Gastrocnemius medialis (tissue), 4 donors: ENCODE measurements at regions not wholly inside any gene's neighbourhood (a gene's known extent, or its start where the extent isn't known, plus 50 kb on each side); places are given as distances from the start of the nearest gene placed in this dataset.

Source experiments
- ATAC-seq, 2 donors: fragments of 150-250 bp; one replicate each; pipeline ENCODE4 v1.9.1; 2016
- DNase-seq, 2 donors: peaks; one replicate each; pipeline ENCODE4 v3.0.0-alpha.2; 2019
- H3K27ac ChIP-seq, 4 donors: fragments of 200-600 bp; sonication (generic); 1 replicate in 1 of 4; 2 replicates in 3 of 4; pipeline ENCODE4 v1.5.1; 2016 to 2018; ENCODE audit warnings: mild to moderate bottlenecking in 2 of 4, moderate library complexity in 1 of 4
- H3K27me3 ChIP-seq, 3 donors: fragments of 200-600 bp; sonication (generic) in 2 of 3; 1 replicate in 1 of 3; 2 replicates in 2 of 3; pipeline versions ENCODE4 v1.5.1 to v1.6.0; 2016 to 2019; ENCODE audit warnings: mild to moderate bottlenecking in 1 of 3, moderate library complexity in 1 of 3
- H3K36me3 ChIP-seq, 2 donors: fragments of 200-600 bp; sonication (generic) in 1 of 2; one replicate each; pipeline ENCODE4 v1.5.1; 2017 to 2018
- H3K4me1 ChIP-seq, 2 donors: fragments of 200-600 bp; sonication (generic) in 1 of 2; one replicate each; pipeline ENCODE4 v1.5.1; 2016 to 2017; ENCODE audit warnings: mild to moderate bottlenecking in 2 of 2
- H3K4me3 ChIP-seq, 4 donors: fragments of 200-600 bp; sonication (generic) in 3 of 4; 1 replicate in 1 of 4; 2 replicates in 3 of 4; pipeline ENCODE4 v1.5.1; 2016 to 2019; ENCODE audit warnings: mild to moderate bottlenecking in 2 of 4
- H3K9me3 ChIP-seq, 3 donors: fragments of 200-600 bp; sonication (generic) in 2 of 3; 1 replicate in 1 of 3; 2 replicates in 2 of 3; pipeline ENCODE4 v1.5.1; 2016 to 2019
- POLR2A ChIP-seq, 2 donors: fragments of 450-650 bp; IDR thresholded peaks; one replicate each; pipeline ENCODE4 v1.6.1; 2017; ENCODE audit warnings: antibody characterized with exemption in 2 of 2, mild to moderate bottlenecking in 2 of 2, moderate library complexity in 2 of 2
- in situ Hi-C, 4 donors: fragments of 200-750 bp; cut with MboI; loops; one replicate each; pipeline versions ENCODE4 v1.15.0 to v1.8.0; 2017; ENCODE audit warnings: low sequenced_read_pairs in 4 of 4
- intact Hi-C: fragments of 100-400 bp; cut with DNase I; formaldehyde crosslinking; loops from one replicate; pipeline ENCODE4 v1.15.1; 2023; ENCODE audit warnings: low total_unique reads
- TF ChIP-seq, protein P1 (sequence below), 5 experiments: fragments of 450-650 bp in 3 of 5; fragments of 200-600 bp in 2 of 5; sonication (generic) in 2 of 5; IDR thresholded peaks in 4 of 5; conservative IDR thresholded peaks in 1 of 5; 1 replicate in 4 of 5; 2 replicates in 1 of 5; pipeline ENCODE4 v1.5.1; 2016 to 2019; ENCODE audit warnings: antibody characterized with exemption in 5 of 5, mild to moderate bottlenecking in 3 of 5, moderate library complexity in 3 of 5

DNA sequence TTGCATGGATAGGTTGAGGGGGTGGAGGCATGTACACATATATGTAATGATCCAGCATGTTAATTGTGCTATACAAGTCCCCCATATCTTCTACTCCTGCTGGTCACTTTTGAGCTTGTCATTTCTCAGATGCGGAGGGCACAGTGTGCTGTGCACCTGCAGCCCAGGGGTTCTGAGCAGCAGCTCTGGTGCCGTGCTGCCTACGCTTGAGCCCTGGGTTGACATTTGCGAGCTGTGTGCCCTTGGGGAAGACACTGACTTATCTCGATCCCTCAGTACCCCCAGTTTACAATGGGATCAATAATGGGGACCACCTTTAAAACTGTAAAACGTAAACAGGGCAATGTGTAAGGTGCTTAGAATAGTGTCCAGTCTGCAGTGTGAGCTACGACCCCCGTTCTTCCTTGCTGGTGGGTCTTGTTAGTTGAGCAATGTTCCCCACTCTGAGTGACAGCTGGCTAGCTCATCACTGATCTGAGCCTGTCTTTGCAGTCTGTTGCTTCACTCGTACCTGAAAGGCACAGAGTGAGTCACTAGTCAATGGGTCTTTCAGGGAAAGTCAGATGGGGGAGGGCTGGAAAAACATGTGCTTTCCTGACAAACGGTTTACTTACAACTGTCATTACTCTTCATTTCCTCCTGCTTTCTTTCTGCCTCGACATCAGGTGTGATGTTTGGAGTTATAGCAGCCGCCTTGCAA is 91.7 kb downstream of the SLC2A10 start:
- no peaks in the 10 kb centered on the region for H3K36me3 ChIP-seq
- no peak for DNase-seq
- H3K27ac ChIP-seq: no peak overlapping the region
- no peaks in the 10 kb centered on the region for H3K4me1 ChIP-seq
- no peak for TF ChIP-seq POLR2A (IDR thresholded peaks at IDR 0.05)
- TF ChIP-seq, protein P1, sequence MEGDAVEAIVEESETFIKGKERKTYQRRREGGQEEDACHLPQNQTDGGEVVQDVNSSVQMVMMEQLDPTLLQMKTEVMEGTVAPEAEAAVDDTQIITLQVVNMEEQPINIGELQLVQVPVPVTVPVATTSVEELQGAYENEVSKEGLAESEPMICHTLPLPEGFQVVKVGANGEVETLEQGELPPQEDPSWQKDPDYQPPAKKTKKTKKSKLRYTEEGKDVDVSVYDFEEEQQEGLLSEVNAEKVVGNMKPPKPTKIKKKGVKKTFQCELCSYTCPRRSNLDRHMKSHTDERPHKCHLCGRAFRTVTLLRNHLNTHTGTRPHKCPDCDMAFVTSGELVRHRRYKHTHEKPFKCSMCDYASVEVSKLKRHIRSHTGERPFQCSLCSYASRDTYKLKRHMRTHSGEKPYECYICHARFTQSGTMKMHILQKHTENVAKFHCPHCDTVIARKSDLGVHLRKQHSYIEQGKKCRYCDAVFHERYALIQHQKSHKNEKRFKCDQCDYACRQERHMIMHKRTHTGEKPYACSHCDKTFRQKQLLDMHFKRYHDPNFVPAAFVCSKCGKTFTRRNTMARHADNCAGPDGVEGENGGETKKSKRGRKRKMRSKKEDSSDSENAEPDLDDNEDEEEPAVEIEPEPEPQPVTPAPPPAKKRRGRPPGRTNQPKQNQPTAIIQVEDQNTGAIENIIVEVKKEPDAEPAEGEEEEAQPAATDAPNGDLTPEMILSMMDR (IDR thresholded peaks at IDR 0.05 in 4 of 5, conservative IDR thresholded peaks at IDR 0.05 in 1 of 5): no peak
- in situ Hi-C loops: no loop called here
- H3K27me3 ChIP-seq: peaks cover 0 to 3% (median 0%) of the 10 kb centered on the region in 3 donors
- H3K9me3 ChIP-seq: no peaks in the 10 kb centered on the region
- H3K4me3 ChIP-seq: no peak overlapping the region
- no peak for ATAC-seq
- intact Hi-C loops: no loop called here

DNA sequence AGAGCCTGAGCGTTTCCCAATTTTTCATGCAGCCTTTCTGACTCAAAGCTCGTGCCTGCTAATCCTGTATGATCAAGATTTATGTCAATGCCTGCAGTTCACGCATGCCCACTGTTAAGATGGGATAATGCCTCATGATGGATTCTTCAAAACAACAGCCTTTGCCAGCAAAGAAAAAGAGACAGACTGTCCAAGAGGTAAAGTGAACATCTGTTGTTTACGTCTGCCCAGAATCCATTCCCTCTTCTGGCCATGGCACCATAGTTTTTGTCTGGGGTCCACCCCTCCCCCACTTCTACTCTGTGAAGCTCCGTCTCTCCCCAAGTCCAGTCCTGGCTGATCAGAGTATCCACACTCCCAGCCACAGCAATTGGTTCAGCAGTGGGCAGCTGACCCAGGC is 91.9 kb upstream of the EYA2 start:
- ATAC-seq: no peak
- TF ChIP-seq, protein P1 (IDR thresholded peaks at IDR 0.05 in 4 of 5, conservative IDR thresholded peaks at IDR 0.05 in 1 of 5): no peak
- no peak for TF ChIP-seq POLR2A (IDR thresholded peaks at IDR 0.05)
- H3K27me3 ChIP-seq: peaks cover 0 to 3% (median 0%) of the 10 kb centered on the region in 3 donors

DNA sequence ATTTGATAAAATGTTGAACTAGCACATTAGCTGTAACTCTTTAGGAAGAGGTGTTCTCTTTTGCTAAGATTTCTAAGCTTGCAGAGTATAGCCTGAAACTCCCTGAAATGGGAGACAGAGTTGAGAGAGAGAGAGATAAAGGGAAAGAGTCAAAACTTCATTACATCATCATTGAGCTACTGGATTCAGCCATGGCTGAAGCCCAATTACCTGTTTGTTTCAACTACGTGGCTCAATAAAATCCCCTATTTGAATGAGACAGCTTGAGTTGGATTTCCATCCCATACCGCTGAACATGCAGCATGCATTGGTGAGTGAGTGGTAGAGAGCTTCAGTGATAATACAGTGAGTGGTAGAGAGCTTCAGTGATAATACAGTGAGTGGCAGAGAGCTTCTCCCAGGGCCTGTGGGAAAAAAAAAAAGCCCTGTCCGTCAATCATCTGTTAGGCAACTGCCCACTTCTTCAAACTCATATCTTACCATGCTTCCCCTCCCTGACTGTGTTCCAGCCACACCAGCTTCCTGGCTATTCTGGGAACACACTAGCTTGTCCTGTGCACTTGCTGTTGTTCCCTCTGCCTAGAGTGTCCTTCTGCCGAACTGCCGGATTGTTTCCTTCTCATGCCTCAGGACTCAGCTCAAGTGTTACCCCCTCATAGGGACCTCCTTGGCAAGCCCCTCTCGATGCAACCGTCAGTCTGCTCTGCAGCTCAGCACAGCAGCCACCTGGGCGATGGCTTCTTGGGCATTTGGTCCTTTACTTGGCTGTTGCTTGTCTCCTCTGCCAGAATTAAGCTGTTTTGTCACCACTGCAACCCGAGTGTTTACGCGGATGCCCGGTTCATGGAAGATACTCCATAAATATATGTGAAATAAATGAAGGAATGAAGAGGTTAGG is 91.3 kb upstream of the EYA2 start:
- ATAC-seq (no peak), DNase-seq (peak in 1 of 2 donors; percentile 15)
- in situ Hi-C loops (no loop called here), intact Hi-C loops (no loop called here)
- no peak for TF ChIP-seq POLR2A (IDR thresholded peaks at IDR 0.05)
- TF ChIP-seq, protein P1 (IDR thresholded peaks at IDR 0.05 in 4 of 5, conservative IDR thresholded peaks at IDR 0.05 in 1 of 5): no peak
- Histone ChIP-seq H3K4me3 (no peak overlapping the region), H3K9me3 (no peaks in the 10 kb centered on the region), H3K27ac (no peak overlapping the region), H3K27me3 (peaks cover 0 to 3% (median 0%) of the 10 kb centered on the region in 3 donors), H3K4me1 (no peaks in the 10 kb centered on the region), H3K36me3 (no peaks in the 10 kb centered on the region)

More for the DNA sequence above, 91.9 kb upstream of the EYA2 start:
- Histone ChIP-seq H3K4me3 (no peak overlapping the region), H3K4me1 (no peaks in the 10 kb centered on the region), H3K36me3 (no peaks in the 10 kb centered on the region), H3K27ac (no peak overlapping the region), H3K9me3 (no peaks in the 10 kb centered on the region)
- intact Hi-C loops: no loop called here
- in situ Hi-C loops: no loop called here
- DNase-seq: no peak

DNA sequence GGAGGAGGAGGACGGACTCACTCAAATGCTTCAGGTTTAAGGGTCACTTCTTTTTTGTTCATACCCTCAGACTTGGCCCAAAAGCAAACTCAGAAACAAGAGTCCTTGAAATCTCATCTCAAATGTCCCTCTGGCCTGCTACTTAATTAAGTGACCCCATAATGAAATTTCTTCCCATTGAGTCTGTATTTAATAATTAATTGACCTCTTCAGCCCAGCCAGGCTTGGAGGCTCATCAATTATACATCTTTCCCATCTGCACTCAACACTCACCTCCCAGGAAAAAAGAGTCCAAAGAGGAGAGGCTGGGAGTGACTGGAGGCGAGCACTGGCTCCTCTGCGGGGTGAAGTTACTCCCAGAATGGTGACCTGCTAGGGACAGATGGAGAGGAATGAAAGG is 90.5 kb upstream of the EYA2 start:
- Histone ChIP-seq H3K27me3 (peaks cover 0 to 3% (median 0%) of the 10 kb centered on the region in 3 donors), H3K4me1 (no peaks in the 10 kb centered on the region), H3K36me3 (no peaks in the 10 kb centered on the region), H3K9me3 (no peaks in the 10 kb centered on the region), H3K4me3 (no peak overlapping the region), H3K27ac (no peak overlapping the region)
- ATAC-seq (no peak), DNase-seq (no peak)
- intact Hi-C loops (no loop called here), in situ Hi-C loops (no loop called here)
- TF ChIP-seq POLR2A (IDR thresholded peaks at IDR 0.05): no peak
- TF ChIP-seq, protein P1 (IDR thresholded peaks at IDR 0.05 in 4 of 5, conservative IDR thresholded peaks at IDR 0.05 in 1 of 5): no peak
